NCI-H345 treated with DMSO at 0.1 percent for 48 hours (cell line): ENCODE measurements at regions not wholly inside any gene's neighbourhood (a gene's known extent, or its start where the extent isn't known, plus 50 kb on each side); places are given as distances from the start of the nearest gene placed in this dataset.
"Not testable (repeated sequence)": the region's sequence is repeated elsewhere in the genome, so short reads cannot be mapped to it uniquely, and the experiment has no call there.

Source experiments
- DNase-seq: peaks from one replicate; lab custom pipeline; 2025; ENCODE audit not compliant: unreplicated experiment; lab: John Stamatoyannopoulos, UW

DNA sequence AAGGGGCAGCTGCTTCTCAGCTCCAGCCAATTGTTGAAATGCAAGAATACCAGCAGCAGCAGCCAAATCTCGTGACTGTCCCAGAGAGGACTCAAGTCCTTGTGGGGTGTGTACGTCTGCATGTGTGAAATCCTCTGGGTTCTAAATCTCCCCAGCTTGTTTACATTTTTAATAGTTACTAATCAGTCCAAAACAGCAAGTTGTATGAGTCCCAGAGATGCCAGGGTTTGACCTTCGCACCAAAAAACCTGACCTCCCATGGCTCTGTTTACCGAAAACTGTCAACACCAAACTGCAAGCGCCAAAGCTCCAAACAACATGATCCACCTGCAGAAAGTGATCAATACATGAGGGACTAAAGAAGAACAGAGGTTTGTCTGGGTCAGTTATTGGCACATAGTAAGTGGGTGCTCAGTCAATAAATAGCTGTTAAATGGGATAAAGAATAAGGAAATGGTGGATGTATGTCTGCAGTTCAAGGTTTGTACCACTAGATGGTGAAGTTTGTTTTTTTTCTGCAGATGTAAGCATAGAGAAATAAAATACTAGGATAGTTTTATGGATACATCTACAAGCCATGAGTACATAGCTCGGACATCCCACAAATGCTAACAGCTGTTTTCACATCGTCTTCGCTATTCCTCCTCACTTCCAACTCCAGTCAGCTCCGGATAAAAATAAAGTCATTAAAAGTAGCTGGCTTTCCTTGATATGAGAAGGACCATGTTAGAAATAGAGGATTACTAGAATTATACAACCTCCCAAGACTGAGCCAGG, 85.3 kb upstream of the ADRB2 start:
- peak; percentile 56 for DNase-seq

DNA sequence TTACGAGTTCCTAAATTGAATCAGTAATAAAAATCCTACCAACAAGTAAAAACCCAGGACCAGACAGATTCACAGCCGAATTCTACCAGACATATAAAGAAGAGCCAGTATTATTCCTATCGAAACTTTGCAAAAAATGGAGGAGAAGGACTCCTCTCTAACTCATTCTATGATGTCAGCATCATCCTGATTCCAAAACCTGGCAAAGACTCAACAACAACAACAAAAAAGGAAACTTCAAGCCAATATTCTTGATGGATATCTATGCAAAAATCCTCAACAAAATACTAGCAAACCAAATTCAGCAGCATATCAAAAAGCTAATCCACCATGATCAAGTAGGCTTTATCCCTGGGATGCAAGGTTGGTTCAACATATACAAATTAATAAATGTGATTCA, 84.6 kb upstream of the ADRB2 start:
- not testable (repeated sequence) for DNase-seq

DNA sequence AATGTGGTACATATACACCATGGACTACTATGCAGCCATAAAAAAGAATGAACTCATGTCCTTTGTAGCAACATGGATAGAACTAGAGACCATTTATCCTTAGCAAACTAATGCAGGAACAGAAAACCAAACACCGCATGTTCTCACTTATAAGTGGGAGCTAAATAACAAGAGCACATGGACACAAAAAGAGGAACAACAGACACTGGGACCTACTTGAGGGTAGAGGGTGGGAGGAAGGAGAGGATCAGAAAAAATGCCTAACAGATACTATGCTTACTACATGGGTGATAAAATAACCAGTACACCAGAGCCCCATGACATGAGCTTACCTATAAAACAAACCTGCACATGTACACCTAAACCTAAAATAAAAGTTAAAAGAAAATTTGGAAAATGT, 82.0 kb upstream of the ADRB2 start:
- DNase-seq = not testable (repeated sequence)

DNA sequence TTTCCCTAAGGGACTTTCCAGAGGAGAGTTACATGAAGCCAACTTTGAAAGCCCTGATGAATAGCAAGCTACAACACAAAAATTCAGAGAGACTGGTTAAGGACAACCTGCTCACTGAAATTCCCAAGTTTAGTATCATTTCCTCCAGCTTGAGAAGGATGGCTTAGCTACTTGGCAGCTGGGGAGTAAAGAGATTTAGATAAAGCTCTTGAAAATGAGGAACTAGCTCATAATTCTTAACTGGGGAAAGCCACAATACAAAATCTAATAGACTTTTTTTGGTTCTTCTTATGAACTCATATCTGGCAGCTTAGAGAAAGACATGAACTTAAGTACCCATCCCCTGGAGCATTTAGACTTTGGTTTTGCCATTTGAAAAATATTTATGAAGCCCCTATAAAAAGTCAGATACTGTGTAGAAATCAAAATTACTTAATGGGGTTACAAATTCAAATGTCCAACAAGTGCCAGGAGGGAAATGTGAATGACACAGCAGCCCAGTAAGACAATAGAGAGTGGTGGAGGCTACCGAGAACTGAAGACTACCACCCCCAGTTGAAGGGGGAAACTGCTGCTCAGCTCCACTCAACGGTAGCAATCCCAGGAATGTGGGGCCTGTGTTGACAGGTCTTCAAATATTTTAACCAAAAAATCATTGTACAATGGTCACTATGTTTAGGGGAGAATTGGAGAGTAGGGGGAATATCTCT, 79.4 kb upstream of the ADRB2 start:
- DNase-seq = no peak

DNA sequence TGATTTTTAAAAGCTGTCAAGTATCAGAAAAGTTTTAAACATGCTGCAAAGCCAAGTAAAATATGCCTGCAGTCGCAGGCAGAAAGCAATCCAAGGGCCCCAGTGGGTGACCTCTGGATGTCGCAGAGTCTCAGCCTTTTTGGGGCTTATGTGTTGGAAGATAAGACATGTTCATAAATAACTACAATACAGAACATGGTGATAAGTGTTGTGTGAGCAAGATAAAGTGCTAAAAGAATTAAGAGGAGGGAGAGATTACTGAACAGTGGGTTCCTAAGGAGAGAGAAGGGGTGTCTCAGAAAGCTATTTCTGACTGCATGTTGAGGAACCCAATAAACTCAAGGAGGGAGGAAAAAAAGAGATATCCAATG, 78.9 kb upstream of the ADRB2 start:
- DNase-seq = no peak

DNA sequence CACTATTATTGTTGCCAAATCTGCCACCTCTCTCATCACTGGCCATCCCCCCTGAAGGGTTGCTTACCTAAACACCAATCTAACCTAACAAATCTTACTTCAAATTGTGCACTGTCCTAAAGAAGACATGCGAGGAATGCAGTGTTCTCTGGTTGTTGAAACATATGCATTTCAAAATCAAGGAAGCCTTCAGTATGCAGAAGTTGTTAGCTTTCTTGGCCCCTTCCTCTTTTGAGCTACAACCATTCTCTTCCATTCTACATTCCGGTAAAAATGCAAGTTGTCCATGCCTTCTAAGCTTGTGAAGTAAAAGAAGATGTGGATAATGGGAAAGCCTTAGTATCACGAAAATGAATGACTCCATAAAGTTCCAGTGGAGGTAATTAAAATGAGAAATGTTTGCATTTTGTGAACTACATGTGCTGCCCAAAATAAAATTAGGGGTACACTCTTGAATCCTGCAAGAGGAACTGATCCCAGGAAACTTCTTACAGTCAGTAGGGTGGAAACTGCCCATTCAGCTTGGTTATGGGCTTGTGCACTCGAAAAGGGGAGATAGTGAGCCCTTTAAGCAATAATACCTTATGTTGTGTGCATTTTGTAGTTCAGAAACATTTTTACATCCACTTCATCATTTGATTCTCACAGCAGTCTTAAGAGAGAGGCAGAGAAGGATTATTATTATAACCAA, 77.6 kb upstream of the ADRB2 start:
- DNase-seq = no peak

DNA sequence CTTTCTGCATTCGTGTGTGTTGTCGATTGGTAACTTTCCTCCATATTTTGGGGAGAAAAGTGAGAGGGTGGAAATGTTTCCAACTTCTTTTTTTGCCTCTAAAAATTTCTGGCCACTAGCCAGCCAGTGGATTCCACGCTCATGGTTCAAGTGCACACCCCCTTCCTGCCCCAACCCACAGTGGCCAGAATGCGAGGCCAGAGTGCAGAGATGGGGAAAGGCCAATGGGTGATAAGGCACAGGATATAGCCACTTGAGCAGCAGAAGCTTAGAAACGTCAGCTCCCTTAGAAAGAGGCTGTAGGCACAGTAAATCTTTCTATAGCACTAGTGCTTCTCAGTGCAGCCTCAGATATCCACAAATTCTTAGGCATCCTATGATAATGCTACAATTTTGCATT, 75.8 kb upstream of the ADRB2 start:
- no peak for DNase-seq

DNA sequence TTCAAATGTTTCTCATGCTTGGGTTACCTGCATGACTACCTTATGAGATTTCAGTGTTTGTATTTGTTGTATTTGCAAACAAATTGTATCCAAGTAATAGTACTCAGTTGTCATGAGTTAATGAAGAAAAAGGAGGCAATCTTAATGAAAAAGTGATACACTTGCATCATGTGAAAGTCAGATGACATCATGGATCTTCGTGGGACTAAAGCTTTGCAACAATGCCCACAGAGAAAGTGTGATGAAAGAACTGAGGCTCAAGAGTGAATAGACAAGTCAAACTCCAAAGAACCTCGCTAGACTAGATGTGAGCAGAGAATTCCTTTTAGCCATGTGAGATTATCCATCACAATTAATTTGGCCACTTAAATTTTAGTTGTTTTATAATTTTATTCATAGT, 75.4 kb upstream of the ADRB2 start:
- DNase-seq = no peak

DNA sequence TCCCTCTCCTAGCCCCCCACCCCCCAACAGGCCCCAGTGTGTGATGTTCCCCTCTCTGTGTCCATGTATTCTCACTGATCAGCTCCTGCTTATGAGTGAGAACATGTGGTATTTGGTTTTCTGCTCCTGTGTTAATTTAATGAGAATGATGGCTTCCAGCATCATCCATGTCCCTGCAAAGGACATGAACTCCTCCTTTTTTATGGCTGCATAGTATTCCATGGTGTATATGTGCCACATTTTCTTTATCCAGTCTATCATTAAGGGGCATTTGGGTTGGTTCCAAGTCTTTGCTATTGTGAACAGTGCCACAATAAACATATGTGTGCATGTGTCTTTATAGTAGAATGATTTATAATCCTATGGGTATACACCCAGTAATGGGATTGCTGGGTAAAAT, 74.0 kb upstream of the ADRB2 start:
- DNase-seq = not testable (repeated sequence)

DNA sequence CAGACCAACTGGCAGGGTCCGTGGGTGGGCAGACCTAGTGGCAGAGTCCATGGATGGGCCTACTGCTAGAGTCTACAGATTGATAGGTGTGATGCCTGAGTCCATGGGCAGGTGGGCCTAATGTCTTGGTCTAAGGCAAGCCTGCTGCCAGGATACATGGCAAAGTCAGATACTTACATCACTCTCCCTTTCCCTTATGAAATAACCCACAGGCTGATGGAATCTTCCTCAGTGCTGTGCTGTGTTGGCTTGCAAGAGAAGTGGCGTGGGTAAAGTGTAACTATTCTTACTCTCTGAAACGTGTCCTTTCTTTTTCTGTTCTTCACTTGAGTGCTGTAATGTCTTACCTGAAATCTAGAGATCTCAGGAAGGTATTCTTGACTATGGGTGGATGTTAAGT, 67.3 kb upstream of the ADRB2 start:
- DNase-seq = no peak

DNA sequence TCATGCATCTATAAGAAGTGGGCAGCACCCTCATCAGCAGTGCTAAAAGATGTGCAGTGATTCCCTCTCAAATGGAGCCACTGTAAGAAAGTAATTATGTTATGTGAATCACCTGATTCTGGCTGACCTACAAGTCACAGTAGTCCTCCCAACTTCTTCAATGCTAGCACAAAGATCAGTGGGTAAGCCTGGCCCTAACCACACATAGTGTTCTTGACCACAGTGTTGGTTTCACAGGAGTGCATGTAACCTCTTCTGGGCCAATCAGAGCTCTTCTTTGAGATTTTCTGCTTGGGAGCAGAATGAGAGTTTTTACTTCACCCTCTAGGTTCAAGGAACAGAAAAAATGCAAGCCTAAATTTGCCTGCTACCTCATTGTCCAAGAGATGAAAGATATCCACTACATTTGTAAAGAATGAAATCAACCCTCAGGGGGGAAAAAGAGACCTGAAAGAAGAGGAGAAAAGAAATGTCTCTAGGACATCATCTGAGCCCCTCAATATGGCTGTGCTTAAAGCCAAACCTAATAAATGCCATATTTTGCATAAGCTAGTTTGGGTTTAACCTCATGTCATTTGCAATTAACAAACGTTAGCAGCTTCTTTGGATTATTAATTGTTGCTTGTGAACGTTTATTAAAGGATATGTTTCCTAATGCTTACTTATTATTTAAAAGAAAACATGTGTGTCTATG, 65.3 kb upstream of the ADRB2 start:
- DNase-seq = no peak

DNA sequence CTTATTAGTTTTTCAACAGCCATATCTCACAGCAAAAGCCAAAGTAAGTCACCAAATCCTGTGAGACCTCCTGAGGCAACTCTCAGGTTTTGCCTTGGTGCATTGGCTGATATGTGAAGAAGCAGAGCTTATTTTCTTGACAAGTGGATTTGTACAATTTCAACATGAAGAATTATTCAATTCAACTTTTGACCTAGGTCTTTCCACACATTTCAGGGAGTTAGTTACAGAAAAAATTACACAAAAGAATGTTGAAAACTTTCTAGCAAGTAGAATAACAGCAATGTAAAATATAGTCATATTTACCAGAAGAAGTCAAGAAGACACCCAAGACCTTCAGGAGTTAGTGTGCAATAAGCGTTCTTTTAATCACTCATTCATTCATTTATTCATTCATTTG, 62.4 kb upstream of the ADRB2 start:
- no peak for DNase-seq

DNA sequence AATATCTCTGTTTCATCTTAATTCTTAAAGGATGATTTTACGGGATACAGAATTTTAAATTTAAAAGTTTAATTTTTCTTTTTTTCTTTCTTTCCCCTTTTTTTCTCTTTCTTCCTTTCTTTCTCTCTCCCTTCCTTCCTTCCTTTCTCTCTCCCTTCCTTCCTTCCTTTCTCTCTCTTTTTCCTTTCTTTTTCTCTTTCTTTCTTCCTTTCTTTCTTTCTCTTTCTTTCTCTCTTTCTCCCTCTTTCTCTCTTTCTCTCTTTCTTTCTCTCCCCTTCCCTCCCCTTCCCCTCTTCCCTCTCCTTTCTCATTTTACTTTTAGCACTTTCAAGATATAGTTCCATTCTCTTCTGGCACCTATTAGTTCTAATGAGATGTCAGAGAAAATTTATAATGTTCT, 61.4 kb upstream of the ADRB2 start:
- no peak for DNase-seq

DNA sequence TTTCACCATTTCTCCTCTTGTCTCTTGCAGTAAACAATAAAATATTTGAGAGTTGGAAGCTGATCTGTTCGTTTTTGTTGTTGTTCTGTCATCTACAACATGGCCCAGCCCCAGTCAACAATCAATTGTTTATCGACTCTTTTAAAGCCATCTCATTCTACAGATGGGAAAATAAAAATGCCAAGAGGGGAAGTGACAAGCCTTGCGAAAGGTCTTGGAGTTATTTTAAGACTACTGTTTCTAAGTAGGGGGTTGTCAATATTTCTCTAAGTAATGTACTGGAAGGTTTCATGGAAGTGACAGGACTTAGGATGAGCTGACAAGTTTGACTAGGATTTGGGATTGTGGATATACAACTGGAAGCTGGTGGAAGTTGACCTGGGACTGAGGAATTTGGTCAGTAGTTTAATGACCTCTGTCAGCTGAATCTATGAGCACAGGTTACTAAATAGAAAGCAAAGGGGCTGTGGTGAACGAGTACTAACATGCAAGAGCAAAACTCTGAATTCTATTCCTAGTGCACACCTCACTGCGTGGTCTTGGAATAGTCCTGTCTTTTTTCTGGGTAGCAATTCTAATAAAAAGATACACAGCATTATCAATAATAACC, 57.5 kb upstream of the ADRB2 start:
- no peak for DNase-seq

DNA sequence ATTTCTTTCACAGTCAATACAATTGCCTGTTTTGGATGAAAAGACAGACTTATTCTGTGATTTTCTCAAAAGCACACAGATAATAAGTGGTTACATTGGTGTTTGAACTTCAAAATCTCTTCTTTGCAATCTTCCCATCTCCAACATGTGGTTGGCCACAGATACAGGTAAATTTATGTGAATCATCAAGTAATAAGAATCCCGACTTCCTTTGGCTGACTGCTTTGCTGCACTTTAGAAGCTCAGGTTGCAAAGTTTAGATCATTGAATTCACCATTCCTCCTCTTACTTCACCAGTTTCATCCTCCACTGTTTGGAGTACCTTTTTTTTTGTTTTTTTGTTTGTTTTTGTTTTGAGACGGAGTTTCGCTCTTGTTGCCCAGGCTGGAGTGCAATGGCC, 56.5 kb upstream of the ADRB2 start:
- no peak for DNase-seq

DNA sequence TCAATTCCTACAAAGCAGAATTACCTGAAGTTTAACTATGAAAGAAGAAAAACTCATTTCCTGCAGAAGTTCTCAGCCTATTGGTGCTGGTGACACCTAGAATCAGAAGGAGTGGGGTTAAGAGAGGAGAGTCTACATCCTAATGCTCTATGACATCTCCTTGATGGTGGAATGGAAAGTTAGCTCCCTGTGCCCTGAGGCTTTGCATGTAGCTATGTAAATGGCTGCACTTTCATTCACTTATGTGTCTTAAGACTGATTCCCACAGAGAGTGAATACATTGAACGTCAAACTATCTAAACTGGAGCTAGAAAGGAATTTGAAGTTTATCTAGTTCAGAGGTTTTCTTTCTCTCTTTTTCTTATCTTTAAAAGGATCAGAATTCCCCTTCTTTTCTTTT, 52.1 kb upstream of the ADRB2 start:
- no peak for DNase-seq

DNA sequence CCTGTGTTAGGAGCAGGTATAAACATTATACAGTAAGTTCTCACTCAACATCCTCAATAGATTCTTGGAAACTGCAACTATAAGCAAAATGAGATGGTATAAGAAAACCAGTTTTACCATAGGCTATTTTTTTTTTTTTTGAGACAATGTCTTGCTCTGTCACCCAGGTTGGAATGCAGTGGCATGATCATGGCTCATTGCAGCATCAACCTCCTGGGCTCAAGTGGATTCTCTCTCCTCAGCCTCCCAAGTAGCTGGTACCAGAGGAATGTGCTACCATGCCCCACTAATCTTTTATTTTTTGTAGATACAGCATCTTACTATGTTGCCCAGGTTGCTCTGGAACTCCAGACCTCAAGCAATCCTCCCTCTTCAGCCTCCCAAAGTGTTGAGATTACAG, 50.1 kb upstream of the ADRB2 start:
- no peak for DNase-seq
